Peyer's patch (tissue), 4 donors: ENCODE measurements at regions not wholly inside any gene's neighbourhood (a gene's known extent, or its start where the extent isn't known, plus 50 kb on each side); places are given as distances from the start of the nearest gene placed in this dataset.
"Not testable (repeated sequence)": the region's sequence is repeated elsewhere in the genome, so short reads cannot be mapped to it uniquely, and the experiment has no call there.

Experiments
- CTCF ChIP-seq, 6 experiments: fragments of 450-650 bp in 4 of 6; fragments of 200-600 bp in 2 of 6; sonication (generic) in 1 of 6; IDR thresholded peaks; one replicate each; pipeline ENCODE4 v1.5.1; 2017 to 2019; ENCODE audit warnings: antibody characterized with exemption in 6 of 6, mild to moderate bottlenecking in 3 of 6, moderate library complexity in 1 of 6
- POLR2A ChIP-seq, 2 donors: fragments of 450-650 bp; IDR thresholded peaks; one replicate each; pipeline ENCODE4 v1.5.1; 2017; ENCODE audit warnings: antibody characterized with exemption in 2 of 2, mild to moderate bottlenecking in 2 of 2, moderate library complexity in 2 of 2

- TF ChIP-seq CTCF, POLR2A (IDR thresholded peaks at IDR 0.05): not testable (repeated sequence)
These were observed 79.7 kb upstream of the NDN start for GRCh38 chr15:23766779-23767178.
